HT-29 (cell line): ENCODE measurements at regions not wholly inside any gene's neighbourhood (a gene's known extent, or its start where the extent isn't known, plus 50 kb on each side); places are given as distances from the start of the nearest gene placed in this dataset.

Experiments
- DNase-seq: peaks from one replicate; pipeline ENCODE4 v3.0.0-alpha.2; 2015; ENCODE audit warnings: low spot score

DNA sequence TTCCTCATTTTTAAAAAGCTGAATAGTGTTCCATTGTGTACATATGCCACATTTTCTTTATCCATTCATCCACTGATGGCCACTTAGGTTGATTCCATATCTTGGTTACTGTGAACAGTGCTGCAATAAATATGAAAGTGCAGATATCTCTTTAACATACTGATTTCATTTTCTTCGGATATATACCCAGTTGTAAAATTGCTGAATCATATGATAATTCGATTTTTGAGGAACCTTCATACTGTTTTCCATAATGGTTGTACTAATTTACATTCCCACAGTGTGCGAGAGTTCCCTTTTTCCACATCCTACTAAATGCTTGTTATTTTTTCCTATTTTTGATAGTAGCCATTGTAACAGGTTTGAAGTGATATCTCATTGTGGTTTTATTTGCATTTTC, 263.2 kb downstream of the STK31 start:
- DNase-seq: no peak

DNA sequence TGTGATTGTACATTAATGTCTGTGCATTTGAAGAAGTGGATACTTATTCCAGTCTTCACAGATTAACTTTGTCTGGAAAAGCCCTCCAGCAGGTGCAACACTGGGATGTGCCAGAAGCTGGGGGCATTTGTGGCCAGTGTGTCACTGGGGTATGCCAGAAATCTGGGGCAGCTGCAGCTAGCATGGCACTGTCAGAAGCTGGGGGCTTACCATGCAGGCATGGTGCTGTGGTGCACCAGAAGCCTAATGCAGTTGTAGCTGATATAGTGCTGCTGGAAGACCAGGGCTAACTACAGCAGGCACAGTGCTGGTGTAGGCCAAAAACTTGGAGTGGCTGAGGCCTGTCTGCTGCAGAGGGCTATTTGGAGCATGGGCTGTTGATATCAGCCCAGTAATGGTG, 270.1 kb downstream of the STK31 start:
- no peak for DNase-seq

- no peak for DNase-seq
These were observed 271.3 kb downstream of the STK31 start for GRCh38 chr7:23981314-23981713.

- DNase-seq: no peak
These were observed 271.7 kb downstream of the STK31 start for GRCh38 chr7:23981758-23982157.

DNA sequence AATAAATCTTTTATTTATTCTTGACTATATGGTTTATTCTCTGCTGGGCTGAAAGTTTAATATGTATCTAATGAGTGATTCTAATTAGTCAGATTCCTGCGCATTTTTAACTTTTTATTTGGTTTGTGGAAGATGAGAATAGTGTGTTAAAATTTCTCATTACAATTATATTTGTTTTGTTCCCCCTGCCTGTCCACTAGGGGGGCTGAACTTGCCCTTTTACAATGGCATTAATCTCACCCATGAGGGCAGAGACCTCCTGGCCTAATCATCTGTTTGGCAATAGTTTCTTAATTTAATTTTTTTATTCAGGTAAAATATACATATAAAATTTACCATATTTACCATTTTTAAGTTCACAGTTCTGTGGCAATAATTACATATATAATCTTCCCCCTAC, 278.5 kb upstream of the NPY start:
- DNase-seq: no peak

GRCh38 chr7:24010495-24010894, 273.5 kb upstream of the NPY start:
- no peak for DNase-seq

DNA sequence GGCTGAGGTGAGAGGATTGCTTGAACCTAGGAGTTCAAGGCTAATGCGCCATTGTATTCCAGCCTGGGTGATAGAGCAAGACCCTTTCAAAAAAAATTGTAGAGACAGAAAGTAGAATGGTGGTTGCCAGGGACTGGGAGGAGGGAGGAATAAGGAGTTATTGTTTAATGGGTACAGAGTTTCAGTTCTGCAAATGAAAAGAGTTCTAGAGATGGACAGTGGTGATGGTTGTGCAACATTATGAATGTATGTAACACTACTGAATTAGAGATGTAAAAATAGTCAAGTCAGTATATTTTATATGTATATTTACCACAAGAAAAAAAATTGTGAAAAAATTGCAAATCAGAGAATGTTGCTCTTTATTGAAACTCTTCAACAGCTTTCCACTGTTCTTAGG, 266.5 kb upstream of the NPY start:
- no peak for DNase-seq

DNA sequence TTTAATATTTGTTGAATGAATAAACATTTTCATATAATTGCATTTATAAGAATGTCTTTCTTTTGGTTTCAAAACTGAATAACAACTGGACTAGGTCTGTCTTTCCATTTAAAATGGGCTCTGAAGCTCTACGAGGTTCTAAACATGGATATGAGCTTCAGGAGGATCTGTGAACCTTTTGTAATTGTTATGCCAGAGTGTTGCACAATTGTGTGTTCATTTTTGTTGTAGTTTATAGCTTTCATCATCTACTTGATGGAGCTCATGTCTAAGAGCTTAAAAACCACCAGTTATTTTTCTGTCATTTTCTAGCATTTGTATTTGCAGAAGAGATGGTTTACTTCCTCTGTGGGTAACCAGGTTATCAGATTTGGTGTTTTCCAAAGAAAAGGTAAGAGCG, 265.7 kb upstream of the NPY start:
- no peak for DNase-seq

DNA sequence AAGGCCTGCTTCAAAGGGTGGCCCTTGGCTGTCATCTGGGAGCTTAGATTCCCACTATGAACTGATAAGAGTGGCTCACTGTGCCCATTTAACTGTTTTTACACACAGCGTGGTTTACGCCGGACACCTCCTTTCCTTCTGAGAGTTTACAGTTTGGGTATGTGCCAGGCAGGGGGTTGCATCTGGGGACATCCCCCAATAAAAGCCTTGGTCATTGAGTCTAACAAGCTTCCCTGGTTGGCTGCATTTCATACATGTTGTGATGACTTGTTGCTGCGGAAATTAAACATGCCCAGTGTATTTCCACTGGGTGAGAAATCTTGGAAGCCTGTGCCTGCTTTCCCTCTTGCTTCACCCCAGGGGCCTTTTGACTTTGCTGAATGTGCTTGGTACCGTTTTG, 264.1 kb upstream of the NPY start:
- no peak for DNase-seq

- no peak for DNase-seq
These were observed 259.5 kb upstream of the NPY start for GRCh38 chr7:24024276-24025068.

DNA sequence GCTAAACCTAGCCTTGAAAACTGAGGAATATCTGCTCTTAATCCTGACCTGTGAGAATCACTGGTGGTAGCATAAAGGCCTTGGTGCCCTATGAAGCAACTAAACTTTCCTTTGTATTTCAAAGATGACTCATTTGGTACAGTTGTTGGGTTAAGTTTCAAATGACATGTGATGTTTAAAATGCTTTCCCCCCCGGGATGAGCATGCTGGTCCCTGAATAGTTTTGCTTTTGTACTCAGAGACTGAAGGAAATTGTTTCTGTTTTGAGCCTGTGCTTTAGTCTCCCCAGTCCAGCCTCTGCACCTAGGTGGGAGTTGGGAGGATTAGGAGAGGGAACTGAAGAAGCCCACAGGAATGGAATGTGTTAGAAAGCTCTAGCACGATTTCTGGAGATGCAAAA, 258.9 kb upstream of the NPY start:
- DNase-seq: no peak

DNA sequence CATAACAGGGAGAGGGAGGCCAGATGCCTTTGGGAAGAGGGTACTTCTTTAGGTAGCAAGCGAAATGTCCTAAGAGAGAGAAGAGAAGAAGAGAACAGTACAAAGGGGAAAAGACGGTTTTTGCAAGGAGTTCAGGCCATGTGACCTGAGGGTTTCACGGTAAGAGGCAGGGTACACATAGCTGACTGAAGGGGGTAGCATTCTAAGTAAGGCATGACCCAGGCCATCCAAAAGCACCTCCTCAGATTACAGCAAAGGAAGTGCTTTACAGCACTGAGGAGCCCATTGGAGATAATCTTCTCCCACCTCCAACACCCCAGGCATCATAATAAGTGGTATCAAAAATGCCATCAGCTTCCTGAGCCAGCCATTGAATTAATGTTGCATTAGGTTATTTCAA, 258.2 kb upstream of the NPY start:
- no peak for DNase-seq

GRCh38 chr7:24026351-24026750, 257.6 kb upstream of the NPY start:
- DNase-seq: no peak

DNA sequence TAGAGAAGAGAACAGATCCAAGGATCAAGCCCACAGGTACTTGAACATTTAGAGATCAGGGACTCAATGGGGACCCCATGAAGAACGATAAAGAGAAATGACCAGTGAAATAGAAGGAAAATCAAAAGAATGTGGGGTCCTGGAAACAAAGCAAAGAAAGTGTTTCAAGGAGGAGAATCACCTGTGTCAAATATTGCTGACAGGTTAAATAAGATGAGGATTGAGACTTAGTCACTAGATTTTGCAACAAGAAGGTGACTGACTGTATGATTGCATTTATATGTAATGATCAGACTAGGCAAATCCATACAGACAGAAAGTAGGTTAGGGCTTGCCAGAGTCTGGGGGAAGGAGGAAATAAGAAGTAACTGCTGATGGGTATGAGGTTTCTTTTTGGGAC, 254.9 kb upstream of the NPY start:
- DNase-seq: no peak

GRCh38 chr7:24034251-24034650, 249.7 kb upstream of the NPY start:
- no peak for DNase-seq

DNA sequence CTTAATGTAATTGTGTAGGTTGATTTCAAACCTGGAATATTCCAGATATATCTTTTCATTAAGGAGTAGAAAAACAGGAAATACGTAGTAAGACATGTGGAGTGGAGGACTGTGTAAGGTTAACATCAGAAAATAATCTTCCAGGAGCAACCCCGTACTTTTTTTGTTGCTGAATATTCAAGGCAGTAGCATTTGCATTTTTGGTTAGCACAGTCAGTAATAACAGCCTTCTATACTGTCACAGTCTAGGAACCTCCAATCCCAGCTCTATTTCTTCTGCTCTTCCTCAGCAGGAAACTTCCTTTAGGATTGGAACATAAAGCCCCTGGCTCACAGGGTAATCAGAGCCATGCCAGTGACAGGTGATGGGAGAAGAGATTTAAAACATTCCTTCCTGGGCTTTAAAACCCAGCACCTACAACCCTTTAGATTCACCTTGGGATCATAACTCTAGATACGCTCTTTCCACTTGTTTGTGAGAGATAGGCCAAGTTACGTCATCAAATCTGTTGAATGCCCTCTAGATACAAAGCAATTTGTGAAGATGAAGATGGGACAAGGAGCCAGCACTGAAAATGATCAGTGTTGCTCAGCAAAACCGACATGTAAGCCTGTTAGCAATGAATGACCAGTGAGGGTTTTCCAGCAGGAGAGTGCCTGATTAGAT, 248.5 kb upstream of the NPY start:
- no peak for DNase-seq

- no peak for DNase-seq
These were observed 248.0 kb upstream of the NPY start for GRCh38 chr7:24036033-24036412.

DNA sequence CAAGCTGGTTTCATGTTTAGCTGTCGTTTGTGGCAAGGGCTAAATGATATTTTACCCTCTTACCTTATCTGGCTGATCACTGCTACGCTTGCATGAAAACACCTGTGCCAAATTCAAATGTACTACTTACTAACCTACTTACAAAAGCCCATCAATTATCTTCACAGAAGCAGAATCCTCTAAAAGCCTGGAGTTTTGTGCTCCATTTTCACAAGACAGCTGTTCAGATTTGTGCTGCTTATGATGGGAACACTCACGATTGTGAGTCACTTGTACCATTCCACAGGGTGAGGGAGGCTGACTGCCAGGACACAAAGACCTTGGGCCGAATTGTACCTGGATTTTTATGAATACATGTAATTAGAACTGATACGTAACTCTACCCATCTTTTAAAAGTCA, 245.0 kb upstream of the NPY start:
- DNase-seq: no peak

- DNase-seq: no peak
These were observed 243.9 kb upstream of the NPY start for GRCh38 chr7:24039991-24040624.

DNA sequence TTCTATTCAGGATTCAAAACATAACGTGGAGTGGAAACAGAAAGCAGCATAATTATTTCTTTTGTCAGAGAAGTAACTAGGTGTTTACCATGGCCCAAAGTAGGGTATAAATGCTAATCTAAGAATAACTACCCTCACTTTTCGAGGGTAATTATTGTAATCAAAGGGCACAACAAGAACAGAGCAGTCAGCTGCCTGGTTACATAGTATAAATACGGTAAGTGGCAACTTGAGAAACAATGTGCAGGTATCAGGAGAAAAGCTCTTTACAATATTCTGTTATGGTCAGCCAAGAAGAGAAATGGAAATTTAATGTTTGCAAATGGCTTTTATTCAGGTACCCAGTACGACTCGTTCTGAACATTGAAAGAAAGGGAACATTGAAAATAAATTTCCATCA, 242.0 kb upstream of the NPY start:
- no peak for DNase-seq

GRCh38 chr7:24049296-24049695, 234.7 kb upstream of the NPY start:
- DNase-seq: no peak

DNA sequence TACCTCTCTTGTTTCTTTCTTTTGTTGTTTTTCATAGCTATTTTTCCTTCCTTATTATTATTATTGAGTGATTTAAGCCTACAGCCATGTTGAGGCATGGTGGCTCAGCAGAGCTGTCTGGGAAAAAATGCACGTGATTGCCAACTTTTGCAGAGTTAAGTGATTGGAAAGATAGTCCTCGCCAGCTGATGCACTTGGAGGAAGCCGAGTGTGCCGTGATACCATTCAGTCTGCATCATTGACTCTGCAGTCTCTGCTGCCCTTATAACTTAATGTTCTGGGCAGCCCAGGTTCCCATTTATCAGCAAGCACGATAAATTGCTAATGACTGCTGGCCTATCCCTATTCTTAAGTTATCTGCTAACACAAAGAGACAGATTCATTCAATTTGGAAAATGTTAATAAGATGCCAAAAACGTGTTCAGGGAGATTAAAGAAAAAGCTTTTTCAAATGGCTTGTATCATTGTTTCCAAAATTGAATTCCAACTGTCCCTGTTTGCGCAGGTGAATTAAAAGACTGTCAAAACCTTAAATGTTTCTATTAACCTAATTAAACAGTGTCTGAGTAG, 232.9 kb upstream of the NPY start:
- no peak for DNase-seq

- DNase-seq: no peak
These were observed 232.3 kb upstream of the NPY start for GRCh38 chr7:24051651-24052050.
